ENCODE measurements at regions not wholly inside any gene's neighbourhood (a gene's known extent, or its start where the extent isn't known, plus 50 kb on each side); places are given as distances from the start of the nearest gene placed in this dataset.

GRCh38 chr2:200252265-200253067, 54.0 kb upstream of the SPATS2L start:
- H3K4me3 ChIP-seq (ENCODE audit: low read depth, low read length): peak overlapping the region; percentile 4

GRCh38 chr2:200253639-200254038, 52.9 kb upstream of the SPATS2L start:
- TF ChIP-seq CTCF (IDR thresholded peaks at IDR 0.05; ENCODE audit: low read depth, low read length): no peak

More at GRCh38 chr2:200252265-200253067, 54.0 kb upstream of the SPATS2L start:
- no peak for TF ChIP-seq CTCF (IDR thresholded peaks at IDR 0.05; ENCODE audit: low read depth, low read length)

GRCh38 chr2:200254773-200255172, 51.7 kb upstream of the SPATS2L start:
- TF ChIP-seq CTCF (IDR thresholded peaks at IDR 0.05; ENCODE audit: low read depth, low read length): no peak
- no peak overlapping the region for H3K4me3 ChIP-seq (ENCODE audit: low read depth, low read length)

More at GRCh38 chr2:200253639-200254038, 52.9 kb upstream of the SPATS2L start:
- H3K4me3 ChIP-seq (ENCODE audit: low read depth, low read length): no peak overlapping the region

- no peak for TF ChIP-seq CTCF (IDR thresholded peaks at IDR 0.05; ENCODE audit: low read depth, low read length)
- no peak overlapping the region for H3K4me3 ChIP-seq (ENCODE audit: low read depth, low read length)
Observed at GRCh38 chr2:200255549-200255948, 50.9 kb upstream of the SPATS2L start.
